GM23338 (cell line): ENCODE measurements at regions not wholly inside any gene's neighbourhood (a gene's known extent, or its start where the extent isn't known, plus 50 kb on each side); places are given as distances from the start of the nearest gene placed in this dataset.
A peak's percentile ranks its signal among the peaks of the same experiment; 100 is the strongest.

Experiments
- ATAC-seq: fragments of 200-7000 bp; cut with Tn5 transposase; 3 replicates; pipeline ENCODE4 v1.9.1; 2020
- DNase-seq: peaks from one replicate; pipeline ENCODE4 v3.0.0-alpha.2; 2015; ENCODE audit warnings: low spot score
- H2AFZ ChIP-seq: fragments of 200-600 bp; sonication (generic); 2 replicates; pipeline ENCODE4 v1.8.0; 2016; ENCODE audit warnings: antibody characterized with exemption, mild to moderate bottlenecking, moderate library complexity
- H3F3A ChIP-seq: fragments of 200-600 bp; sonication (generic); replicated peaks from 2 replicates; pipeline ENCODE4 v1.8.0; 2017; ENCODE audit warnings: antibody characterized with exemption, mixed run types, low read depth
- H3K27ac ChIP-seq: fragments of 200-600 bp; sonication (generic); 2 replicates; pipeline ENCODE4 v1.6.1; 2016; ENCODE audit warnings: low read depth
- H3K27me3 ChIP-seq: fragments of 200-600 bp; sonication (generic); 2 replicates; pipeline ENCODE4 v1.8.0; 2016; ENCODE audit warnings: mild to moderate bottlenecking, mixed run types, moderate library complexity; ENCODE audit not compliant: insufficient read depth
- H3K36me3 ChIP-seq: fragments of 200-600 bp; sonication (generic); 2 replicates; pipeline ENCODE4 v1.8.0; 2016; ENCODE audit warnings: mild to moderate bottlenecking; ENCODE audit not compliant: insufficient read depth
- H3K4me1 ChIP-seq: fragments of 200-600 bp; sonication (generic); 2 replicates; pipeline ENCODE4 v1.8.0; 2016; ENCODE audit warnings: mild to moderate bottlenecking, moderate library complexity; ENCODE audit not compliant: insufficient read depth
- H3K4me2 ChIP-seq: fragments of 200-600 bp; sonication (generic); 2 replicates; pipeline ENCODE4 v1.7.1; 2017; ENCODE audit warnings: mixed run types
- H3K4me3 ChIP-seq: fragments of 200-600 bp; sonication (generic); 2 replicates; pipeline ENCODE4 v1.6.1; 2016; ENCODE audit warnings: mixed run types
- H3K79me2 ChIP-seq: fragments of 200-600 bp; sonication (generic); replicated peaks from 2 replicates; pipeline ENCODE4 v1.8.0; 2017; ENCODE audit warnings: mild to moderate bottlenecking; ENCODE audit not compliant: insufficient read depth
- H3K9me2 ChIP-seq: fragments of 200-600 bp; sonication (generic); 2 replicates; pipeline ENCODE4 v1.8.0; 2017; ENCODE audit not compliant: insufficient read depth
- H4K20me1 ChIP-seq: fragments of 200-600 bp; sonication (generic); replicated peaks from 2 replicates; pipeline ENCODE4 v1.8.0; 2017; ENCODE audit warnings: mild to moderate bottlenecking; ENCODE audit not compliant: insufficient read depth
- H3K27ac Mint-ChIP-seq: 2 replicates; pipeline ENCODE4 v1.8.0; 2020; ENCODE audit warnings: inconsistent platforms, mild to moderate bottlenecking, moderate library complexity, mixed read lengths
- H3K27me3 Mint-ChIP-seq: 3 replicates; pipeline ENCODE4 v1.8.0; 2022; ENCODE audit warnings: low read depth, mild to moderate bottlenecking, moderate library complexity, mixed read lengths, inconsistent platforms; ENCODE audit not compliant: insufficient read depth, poor library complexity
- H3K36me3 Mint-ChIP-seq: 3 replicates; pipeline ENCODE4 v1.8.0; 2021; ENCODE audit warnings: low read depth, mild to moderate bottlenecking, inconsistent platforms, moderate library complexity, mixed read lengths
- H3K4me1 Mint-ChIP-seq: 3 replicates; pipeline ENCODE4 v1.8.0; 2020; ENCODE audit warnings: mild to moderate bottlenecking, inconsistent platforms, mixed read lengths
- H3K4me3 Mint-ChIP-seq: 3 replicates; pipeline ENCODE4 v1.8.0; 2021; ENCODE audit warnings: moderate library complexity, mild to moderate bottlenecking, inconsistent platforms, mixed read lengths
- H3K9me3 Mint-ChIP-seq: 3 replicates; pipeline ENCODE4 v1.8.0; 2020; ENCODE audit warnings: moderate library complexity, mild to moderate bottlenecking, inconsistent platforms, mixed read lengths
- CREB1 ChIP-seq: fragments of 250-450 bp; sonication (Bioruptor Pico); IDR thresholded peaks from 2 replicates; pipeline ENCODE4 v1.5.0; 2020; ENCODE audit warnings: low read depth, mild to moderate bottlenecking, moderate library complexity
- EZH2 ChIP-seq: fragments of 200-600 bp; sonication (generic); IDR thresholded peaks from one replicate; pipeline ENCODE4 v1.8.0; 2017; ENCODE audit warnings: antibody characterized with exemption, mild to moderate bottlenecking, low read depth; ENCODE audit not compliant: unreplicated experiment
- EZH2phosphoT487 ChIP-seq: fragments of 200-600 bp; sonication (generic); IDR thresholded peaks from one replicate; pipeline ENCODE4 v1.8.1; 2018; ENCODE audit warnings: antibody characterized with exemption; ENCODE audit not compliant: unreplicated experiment
- JUNB ChIP-seq: IDR thresholded peaks from one replicate; pipeline ENCODE4 v1.6.1; 2016; ENCODE audit warnings: antibody characterized with exemption; ENCODE audit not compliant: unreplicated experiment
- NANOG ChIP-seq: IDR thresholded peaks from 2 replicates; pipeline ENCODE4 v1.6.1; 2016; ENCODE audit warnings: antibody characterized with exemption, borderline replicate concordance
- POLR2AphosphoS5 ChIP-seq: IDR thresholded peaks from 2 replicates; pipeline ENCODE4 v1.6.1; 2016; ENCODE audit warnings: antibody characterized with exemption, low read depth
- ZNF114 ChIP-seq: fragments of 250-450 bp; sonication (Bioruptor Pico); IDR thresholded peaks from 2 replicates; pipeline ENCODE4 v1.5.0; 2020; ENCODE audit warnings: mild to moderate bottlenecking, moderate library complexity
- ZNF331 ChIP-seq: fragments of 250-450 bp; sonication (Bioruptor Pico); IDR thresholded peaks from 2 replicates; pipeline ENCODE4 v1.5.0; 2020; ENCODE audit warnings: low read depth, mild to moderate bottlenecking, moderate library complexity
- TF ChIP-seq, protein P1 (sequence below): fragments of 250-450 bp; sonication (Bioruptor Pico); IDR thresholded peaks from 2 replicates; pipeline ENCODE4 v1.5.0; 2020; ENCODE audit warnings: mild to moderate bottlenecking, moderate library complexity
- TF ChIP-seq, protein P2 (sequence below), 2 experiments: fragments of 200-600 bp in 1 of 2; sonication (generic) in 1 of 2; conservative IDR thresholded peaks; 2 replicates each; pipeline versions ENCODE4 v1.5.1 to v1.6.1; 2016 to 2017; ENCODE audit warnings: antibody characterized with exemption in 2 of 2, low read depth in 2 of 2, mild to moderate bottlenecking in 2 of 2, moderate library complexity in 1 of 2
- TF ChIP-seq, protein P3 (sequence below): IDR thresholded peaks from one replicate; pipeline ENCODE4 v1.6.1; 2018; ENCODE audit warnings: antibody characterized with exemption; ENCODE audit not compliant: unreplicated experiment
- TF ChIP-seq, protein P4 (sequence below): IDR thresholded peaks from 2 replicates; pipeline ENCODE4 v1.6.1; 2016; ENCODE audit warnings: antibody characterized with exemption

DNA sequence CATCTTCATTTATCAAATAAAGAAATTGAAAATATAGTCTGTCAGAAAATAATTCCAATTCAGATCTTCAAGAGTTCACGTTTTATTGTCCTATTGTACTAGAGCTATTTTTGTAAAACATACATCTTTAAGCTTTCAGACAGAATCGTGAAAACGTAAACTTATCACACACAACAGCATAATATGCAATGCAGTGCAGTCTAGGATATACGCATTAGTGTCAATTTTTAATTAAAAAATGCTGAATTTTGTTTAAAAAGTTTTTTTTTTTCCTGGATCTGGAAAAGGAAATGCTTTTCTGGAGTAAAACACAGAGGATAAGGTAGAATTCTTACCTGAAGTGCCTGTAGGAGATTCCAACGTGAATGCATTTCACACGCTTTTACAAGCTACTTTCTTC lies 458.2 kb upstream of the KLF6 start (continued):
- TF ChIP-seq, protein P1, sequence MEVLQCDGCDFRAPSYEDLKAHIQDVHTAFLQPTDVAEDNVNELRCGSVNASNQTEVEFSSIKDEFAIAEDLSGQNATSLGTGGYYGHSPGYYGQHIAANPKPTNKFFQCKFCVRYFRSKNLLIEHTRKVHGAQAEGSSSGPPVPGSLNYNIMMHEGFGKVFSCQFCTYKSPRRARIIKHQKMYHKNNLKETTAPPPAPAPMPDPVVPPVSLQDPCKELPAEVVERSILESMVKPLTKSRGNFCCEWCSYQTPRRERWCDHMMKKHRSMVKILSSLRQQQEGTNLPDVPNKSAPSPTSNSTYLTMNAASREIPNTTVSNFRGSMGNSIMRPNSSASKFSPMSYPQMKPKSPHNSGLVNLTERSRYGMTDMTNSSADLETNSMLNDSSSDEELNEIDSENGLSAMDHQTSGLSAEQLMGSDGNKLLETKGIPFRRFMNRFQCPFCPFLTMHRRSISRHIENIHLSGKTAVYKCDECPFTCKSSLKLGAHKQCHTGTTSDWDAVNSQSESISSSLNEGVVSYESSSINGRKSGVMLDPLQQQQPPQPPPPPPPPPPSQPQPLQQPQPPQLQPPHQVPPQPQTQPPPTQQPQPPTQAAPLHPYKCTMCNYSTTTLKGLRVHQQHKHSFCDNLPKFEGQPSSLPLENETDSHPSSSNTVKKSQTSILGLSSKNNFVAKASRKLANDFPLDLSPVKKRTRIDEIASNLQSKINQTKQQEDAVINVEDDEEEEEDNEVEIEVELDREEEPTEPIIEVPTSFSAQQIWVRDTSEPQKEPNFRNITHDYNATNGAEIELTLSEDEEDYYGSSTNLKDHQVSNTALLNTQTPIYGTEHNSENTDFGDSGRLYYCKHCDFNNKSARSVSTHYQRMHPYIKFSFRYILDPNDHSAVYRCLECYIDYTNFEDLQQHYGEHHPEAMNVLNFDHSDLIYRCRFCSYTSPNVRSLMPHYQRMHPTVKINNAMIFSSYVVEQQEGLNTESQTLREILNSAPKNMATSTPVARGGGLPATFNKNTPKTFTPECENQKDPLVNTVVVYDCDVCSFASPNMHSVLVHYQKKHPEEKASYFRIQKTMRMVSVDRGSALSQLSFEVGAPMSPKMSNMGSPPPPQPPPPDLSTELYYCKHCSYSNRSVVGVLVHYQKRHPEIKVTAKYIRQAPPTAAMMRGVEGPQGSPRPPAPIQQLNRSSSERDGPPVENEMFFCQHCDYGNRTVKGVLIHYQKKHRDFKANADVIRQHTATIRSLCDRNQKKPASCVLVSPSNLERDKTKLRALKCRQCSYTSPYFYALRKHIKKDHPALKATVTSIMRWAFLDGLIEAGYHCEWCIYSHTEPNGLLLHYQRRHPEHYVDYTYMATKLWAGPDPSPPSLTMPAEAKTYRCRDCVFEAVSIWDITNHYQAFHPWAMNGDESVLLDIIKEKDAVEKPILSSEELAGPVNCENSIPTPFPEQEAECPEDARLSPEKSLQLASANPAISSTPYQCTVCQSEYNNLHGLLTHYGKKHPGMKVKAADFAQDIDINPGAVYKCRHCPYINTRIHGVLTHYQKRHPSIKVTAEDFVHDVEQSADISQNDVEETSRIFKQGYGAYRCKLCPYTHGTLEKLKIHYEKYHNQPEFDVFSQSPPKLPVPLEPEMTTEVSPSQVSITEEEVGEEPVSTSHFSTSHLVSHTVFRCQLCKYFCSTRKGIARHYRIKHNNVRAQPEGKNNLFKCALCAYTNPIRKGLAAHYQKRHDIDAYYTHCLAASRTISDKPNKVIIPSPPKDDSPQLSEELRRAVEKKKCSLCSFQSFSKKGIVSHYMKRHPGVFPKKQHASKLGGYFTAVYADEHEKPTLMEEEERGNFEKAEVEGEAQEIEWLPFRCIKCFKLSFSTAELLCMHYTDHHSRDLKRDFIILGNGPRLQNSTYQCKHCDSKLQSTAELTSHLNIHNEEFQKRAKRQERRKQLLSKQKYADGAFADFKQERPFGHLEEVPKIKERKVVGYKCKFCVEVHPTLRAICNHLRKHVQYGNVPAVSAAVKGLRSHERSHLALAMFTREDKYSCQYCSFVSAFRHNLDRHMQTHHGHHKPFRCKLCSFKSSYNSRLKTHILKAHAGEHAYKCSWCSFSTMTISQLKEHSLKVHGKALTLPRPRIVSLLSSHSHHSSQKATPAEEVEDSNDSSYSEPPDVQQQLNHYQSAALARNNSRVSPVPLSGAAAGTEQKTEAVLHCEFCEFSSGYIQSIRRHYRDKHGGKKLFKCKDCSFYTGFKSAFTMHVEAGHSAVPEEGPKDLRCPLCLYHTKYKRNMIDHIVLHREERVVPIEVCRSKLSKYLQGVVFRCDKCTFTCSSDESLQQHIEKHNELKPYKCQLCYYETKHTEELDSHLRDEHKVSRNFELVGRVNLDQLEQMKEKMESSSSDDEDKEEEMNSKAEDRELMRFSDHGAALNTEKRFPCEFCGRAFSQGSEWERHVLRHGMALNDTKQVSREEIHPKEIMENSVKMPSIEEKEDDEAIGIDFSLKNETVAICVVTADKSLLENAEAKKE = no peak
- TF ChIP-seq ZNF114 = no peak
- no peak for TF ChIP-seq POLR2AphosphoS5
- TF ChIP-seq NANOG = no peak
- no peak for TF ChIP-seq CREB1

DNA sequence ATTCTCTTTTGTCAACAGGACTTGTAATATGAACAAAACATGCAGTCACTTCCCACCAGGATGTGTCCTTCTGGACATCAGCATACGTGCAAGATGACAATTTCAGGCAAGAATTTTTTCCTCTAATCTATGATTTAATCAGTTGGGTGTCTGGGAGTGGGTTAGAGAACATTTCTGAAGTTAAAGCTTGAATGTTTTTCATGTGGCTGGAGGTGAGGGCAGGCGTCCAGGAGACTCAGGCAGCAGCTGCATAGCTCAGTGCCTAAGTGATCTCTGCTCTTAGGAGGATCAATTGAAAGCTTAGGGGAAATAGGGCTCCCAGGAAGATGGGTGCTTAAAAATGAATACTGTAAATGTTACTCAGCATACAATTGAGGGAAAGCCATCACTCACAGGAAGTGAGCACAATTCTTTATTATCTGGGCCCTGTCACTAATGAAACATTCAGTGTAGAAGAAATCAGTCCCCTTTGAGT lies 457.6 kb upstream of the KLF6 start:
- no peaks in the 10 kb centered on the region for H3K27me3 Mint-ChIP-seq
- H3K27me3 ChIP-seq = no peaks in the 10 kb centered on the region
- no peaks in the 10 kb centered on the region for H4K20me1 ChIP-seq
- H3K36me3 ChIP-seq = no peaks in the 10 kb centered on the region
- no peak overlapping the region for H3K4me3 Mint-ChIP-seq
- no peaks in the 10 kb centered on the region for H3F3A ChIP-seq
- peaks cover 20% of the 10 kb centered on the region for H3K4me1 ChIP-seq
- H3K9me2 ChIP-seq = no peaks in the 10 kb centered on the region
- no peak for DNase-seq
- H3K27ac ChIP-seq = peak overlapping the region; percentile 33; the same call in 1 of the 2 replicates
- H3K4me3 ChIP-seq = no peak overlapping the region
- H3K79me2 ChIP-seq = no peaks in the 10 kb centered on the region
- H3K27ac Mint-ChIP-seq = peak overlapping the region; percentile 46; the same call in 1 of the 2 replicates
- peak; percentile 29; the same call in 2 of the 3 replicates for ATAC-seq
- H3K4me1 Mint-ChIP-seq = peaks cover 26% of the 10 kb centered on the region
- H3K36me3 Mint-ChIP-seq = no peaks in the 10 kb centered on the region
- H3K4me2 ChIP-seq = peak overlapping the region; percentile 23; the same call in 1 of the 2 replicates
- H2AFZ ChIP-seq = no peak overlapping the region
- H3K9me3 Mint-ChIP-seq = 0 out of 3 replicates have a peak, but pooled peaks cover under 1% of the 10 kb centered on the region
- TF ChIP-seq ZNF331 (CRISPR knock-in tag) (no peak), ZNF114 (no peak), EZH2phosphoT487 (no peak), JUNB (no peak), POLR2AphosphoS5 (no peak), CREB1 (no peak), EZH2 (no peak), NANOG (no peak)
- TF ChIP-seq, protein P2, sequence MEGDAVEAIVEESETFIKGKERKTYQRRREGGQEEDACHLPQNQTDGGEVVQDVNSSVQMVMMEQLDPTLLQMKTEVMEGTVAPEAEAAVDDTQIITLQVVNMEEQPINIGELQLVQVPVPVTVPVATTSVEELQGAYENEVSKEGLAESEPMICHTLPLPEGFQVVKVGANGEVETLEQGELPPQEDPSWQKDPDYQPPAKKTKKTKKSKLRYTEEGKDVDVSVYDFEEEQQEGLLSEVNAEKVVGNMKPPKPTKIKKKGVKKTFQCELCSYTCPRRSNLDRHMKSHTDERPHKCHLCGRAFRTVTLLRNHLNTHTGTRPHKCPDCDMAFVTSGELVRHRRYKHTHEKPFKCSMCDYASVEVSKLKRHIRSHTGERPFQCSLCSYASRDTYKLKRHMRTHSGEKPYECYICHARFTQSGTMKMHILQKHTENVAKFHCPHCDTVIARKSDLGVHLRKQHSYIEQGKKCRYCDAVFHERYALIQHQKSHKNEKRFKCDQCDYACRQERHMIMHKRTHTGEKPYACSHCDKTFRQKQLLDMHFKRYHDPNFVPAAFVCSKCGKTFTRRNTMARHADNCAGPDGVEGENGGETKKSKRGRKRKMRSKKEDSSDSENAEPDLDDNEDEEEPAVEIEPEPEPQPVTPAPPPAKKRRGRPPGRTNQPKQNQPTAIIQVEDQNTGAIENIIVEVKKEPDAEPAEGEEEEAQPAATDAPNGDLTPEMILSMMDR (conservative IDR thresholded peaks at IDR 0.05; ENCODE audit: low read depth in 2 of 2) = no peak
- TF ChIP-seq, protein P3, sequence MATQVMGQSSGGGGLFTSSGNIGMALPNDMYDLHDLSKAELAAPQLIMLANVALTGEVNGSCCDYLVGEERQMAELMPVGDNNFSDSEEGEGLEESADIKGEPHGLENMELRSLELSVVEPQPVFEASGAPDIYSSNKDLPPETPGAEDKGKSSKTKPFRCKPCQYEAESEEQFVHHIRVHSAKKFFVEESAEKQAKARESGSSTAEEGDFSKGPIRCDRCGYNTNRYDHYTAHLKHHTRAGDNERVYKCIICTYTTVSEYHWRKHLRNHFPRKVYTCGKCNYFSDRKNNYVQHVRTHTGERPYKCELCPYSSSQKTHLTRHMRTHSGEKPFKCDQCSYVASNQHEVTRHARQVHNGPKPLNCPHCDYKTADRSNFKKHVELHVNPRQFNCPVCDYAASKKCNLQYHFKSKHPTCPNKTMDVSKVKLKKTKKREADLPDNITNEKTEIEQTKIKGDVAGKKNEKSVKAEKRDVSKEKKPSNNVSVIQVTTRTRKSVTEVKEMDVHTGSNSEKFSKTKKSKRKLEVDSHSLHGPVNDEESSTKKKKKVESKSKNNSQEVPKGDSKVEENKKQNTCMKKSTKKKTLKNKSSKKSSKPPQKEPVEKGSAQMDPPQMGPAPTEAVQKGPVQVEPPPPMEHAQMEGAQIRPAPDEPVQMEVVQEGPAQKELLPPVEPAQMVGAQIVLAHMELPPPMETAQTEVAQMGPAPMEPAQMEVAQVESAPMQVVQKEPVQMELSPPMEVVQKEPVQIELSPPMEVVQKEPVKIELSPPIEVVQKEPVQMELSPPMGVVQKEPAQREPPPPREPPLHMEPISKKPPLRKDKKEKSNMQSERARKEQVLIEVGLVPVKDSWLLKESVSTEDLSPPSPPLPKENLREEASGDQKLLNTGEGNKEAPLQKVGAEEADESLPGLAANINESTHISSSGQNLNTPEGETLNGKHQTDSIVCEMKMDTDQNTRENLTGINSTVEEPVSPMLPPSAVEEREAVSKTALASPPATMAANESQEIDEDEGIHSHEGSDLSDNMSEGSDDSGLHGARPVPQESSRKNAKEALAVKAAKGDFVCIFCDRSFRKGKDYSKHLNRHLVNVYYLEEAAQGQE = no peak
- TF ChIP-seq, protein P4, sequence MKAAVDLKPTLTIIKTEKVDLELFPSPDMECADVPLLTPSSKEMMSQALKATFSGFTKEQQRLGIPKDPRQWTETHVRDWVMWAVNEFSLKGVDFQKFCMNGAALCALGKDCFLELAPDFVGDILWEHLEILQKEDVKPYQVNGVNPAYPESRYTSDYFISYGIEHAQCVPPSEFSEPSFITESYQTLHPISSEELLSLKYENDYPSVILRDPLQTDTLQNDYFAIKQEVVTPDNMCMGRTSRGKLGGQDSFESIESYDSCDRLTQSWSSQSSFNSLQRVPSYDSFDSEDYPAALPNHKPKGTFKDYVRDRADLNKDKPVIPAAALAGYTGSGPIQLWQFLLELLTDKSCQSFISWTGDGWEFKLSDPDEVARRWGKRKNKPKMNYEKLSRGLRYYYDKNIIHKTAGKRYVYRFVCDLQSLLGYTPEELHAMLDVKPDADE = no peak
